Neural crest cell (in vitro differentiated cells): ENCODE measurements at regions not wholly inside any gene's neighbourhood (a gene's known extent, or its start where the extent isn't known, plus 50 kb on each side); places are given as distances from the start of the nearest gene placed in this dataset.
A peak's percentile ranks its signal among the peaks of the same experiment; 100 is the strongest.

Experiments used
- DNase-seq: peaks from one replicate; pipeline ENCODE4 v3.0.0; 2021; ENCODE audit warnings: low read depth, mixed read lengths, low spot score
- H3K27ac Mint-ChIP-seq: one replicate; pipeline ENCODE4 v1.8.0; 2021; ENCODE audit warnings: mild to moderate bottlenecking, mixed read lengths; ENCODE audit not compliant: unreplicated experiment
- H3K27me3 Mint-ChIP-seq: 2 replicates; pipeline ENCODE4 v1.8.0; 2021; ENCODE audit warnings: low read depth, mild to moderate bottlenecking, mixed read lengths
- H3K36me3 Mint-ChIP-seq: 2 replicates; pipeline ENCODE4 v1.8.0; 2021; ENCODE audit warnings: low read depth, mild to moderate bottlenecking, mixed read lengths
- H3K4me1 Mint-ChIP-seq: 2 replicates; pipeline ENCODE4 v1.8.0; 2021; ENCODE audit warnings: mixed read lengths
- H3K4me3 Mint-ChIP-seq: one replicate; pipeline ENCODE4 v1.8.0; 2021; ENCODE audit warnings: mild to moderate bottlenecking, mixed read lengths
- H3K9me3 Mint-ChIP-seq: 2 replicates; pipeline ENCODE4 v1.8.0; 2021; ENCODE audit warnings: mixed read lengths
- TF ChIP-seq, protein P1 (sequence below): fragments of 200-600 bp; sonication (generic); conservative IDR thresholded peaks from 2 replicates; pipeline ENCODE4 v1.5.0; 2021; ENCODE audit warnings: antibody characterized with exemption, mild to moderate bottlenecking

DNA sequence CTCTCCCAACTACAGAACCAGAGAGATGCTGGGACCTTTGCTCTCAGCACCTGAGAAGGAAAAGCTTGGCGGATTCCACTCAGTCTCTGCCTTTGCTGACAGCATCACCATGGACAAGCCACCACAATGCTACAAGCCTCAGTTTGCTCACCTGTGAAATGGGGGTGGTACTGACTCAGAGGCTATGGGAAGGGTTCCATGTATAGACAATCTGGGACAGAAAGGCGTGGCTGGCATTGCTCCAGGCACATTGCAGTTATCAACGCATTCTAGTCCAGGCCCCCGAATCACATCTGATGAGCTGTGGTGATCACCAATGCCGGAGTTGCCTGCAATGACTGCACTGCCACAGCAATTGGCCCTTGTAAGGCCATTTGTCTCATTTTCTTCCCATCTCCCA, 72.6 kb downstream of the ISX start:
- no peak for DNase-seq
- no peaks in the 10 kb centered on the region for H3K36me3 Mint-ChIP-seq
- H3K4me3 Mint-ChIP-seq, result no peak overlapping the region
- peaks cover 5% of the 10 kb centered on the region for H3K4me1 Mint-ChIP-seq
- no peaks in the 10 kb centered on the region for H3K9me3 Mint-ChIP-seq
- TF ChIP-seq, protein P1, sequence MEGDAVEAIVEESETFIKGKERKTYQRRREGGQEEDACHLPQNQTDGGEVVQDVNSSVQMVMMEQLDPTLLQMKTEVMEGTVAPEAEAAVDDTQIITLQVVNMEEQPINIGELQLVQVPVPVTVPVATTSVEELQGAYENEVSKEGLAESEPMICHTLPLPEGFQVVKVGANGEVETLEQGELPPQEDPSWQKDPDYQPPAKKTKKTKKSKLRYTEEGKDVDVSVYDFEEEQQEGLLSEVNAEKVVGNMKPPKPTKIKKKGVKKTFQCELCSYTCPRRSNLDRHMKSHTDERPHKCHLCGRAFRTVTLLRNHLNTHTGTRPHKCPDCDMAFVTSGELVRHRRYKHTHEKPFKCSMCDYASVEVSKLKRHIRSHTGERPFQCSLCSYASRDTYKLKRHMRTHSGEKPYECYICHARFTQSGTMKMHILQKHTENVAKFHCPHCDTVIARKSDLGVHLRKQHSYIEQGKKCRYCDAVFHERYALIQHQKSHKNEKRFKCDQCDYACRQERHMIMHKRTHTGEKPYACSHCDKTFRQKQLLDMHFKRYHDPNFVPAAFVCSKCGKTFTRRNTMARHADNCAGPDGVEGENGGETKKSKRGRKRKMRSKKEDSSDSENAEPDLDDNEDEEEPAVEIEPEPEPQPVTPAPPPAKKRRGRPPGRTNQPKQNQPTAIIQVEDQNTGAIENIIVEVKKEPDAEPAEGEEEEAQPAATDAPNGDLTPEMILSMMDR, result no peak
- H3K27me3 Mint-ChIP-seq, result peaks cover 6% of the 10 kb centered on the region
- H3K27ac Mint-ChIP-seq, result no peak overlapping the region

DNA sequence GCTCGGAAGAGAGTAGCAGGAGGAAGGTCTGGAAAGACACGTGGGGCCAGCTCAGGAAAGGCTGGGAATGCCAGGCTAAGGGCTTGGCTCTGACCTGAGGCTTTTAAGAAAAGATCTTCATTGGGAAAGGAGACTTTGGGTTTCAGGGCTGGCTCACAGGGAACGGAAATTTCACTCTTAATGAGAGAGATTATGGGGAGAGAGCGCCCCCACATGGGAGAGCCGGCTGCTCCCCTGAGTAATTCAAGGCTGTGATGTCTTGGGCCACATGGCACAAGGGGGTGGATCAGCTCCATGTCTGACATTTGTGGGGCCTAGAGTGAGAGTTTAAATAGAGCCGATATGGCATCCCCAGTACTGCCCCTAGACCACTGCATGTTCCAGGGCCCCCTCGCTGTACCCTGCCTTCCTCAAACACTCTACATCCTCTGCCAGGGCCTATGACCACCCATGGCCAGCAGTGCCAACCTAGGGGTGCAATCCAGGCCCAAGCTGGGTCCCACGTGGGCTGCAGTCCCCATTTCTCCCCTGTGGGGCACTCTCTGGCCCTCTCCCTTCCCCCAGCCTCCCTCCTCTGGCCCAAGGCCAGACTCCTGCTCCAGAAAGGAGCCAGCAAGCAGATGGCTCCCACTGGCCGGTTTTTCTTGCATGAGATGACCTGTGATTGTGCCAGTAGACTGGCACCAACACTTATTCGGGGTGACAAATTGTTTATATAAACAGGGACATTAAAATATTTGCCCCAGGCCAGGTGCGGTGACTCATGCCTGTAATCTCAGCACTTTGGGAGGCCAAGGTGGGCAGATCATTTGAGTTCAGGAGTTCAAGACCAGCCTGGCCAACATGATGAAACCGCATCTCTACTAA, 75.2 kb downstream of the ISX start:
- H3K27ac Mint-ChIP-seq, result no peak overlapping the region
- DNase-seq, result no peak
- no peaks in the 10 kb centered on the region for H3K36me3 Mint-ChIP-seq
- no peaks in the 10 kb centered on the region for H3K9me3 Mint-ChIP-seq
- H3K4me3 Mint-ChIP-seq, result no peak overlapping the region
- peaks cover 5% of the 10 kb centered on the region for H3K27me3 Mint-ChIP-seq
- TF ChIP-seq, protein P1, result no peak
- no peaks in the 10 kb centered on the region for H3K4me1 Mint-ChIP-seq

DNA sequence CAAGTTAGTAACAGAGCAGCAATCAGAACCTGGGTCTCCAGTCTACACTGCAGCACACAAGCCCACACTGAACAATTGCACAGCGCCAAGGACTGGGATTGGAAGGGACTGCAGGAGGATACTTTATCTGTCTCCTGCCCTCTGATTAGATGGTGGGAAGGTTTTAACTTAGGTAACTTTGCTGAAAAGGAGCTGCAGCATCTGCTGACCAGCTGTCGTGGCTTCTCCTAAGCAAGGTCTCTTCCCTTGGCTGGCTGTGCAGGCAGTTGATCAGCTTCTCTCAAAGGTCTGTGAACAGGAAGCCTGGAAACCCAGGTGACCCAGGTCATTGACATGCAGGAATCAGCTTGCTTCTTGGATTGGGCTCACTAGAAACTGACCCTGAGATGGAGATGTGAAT, 82.4 kb downstream of the ISX start:
- Mint-ChIP-seq H3K27ac (no peak overlapping the region), H3K4me3 (no peak overlapping the region), H3K4me1 (no peaks in the 10 kb centered on the region), H3K36me3 (no peaks in the 10 kb centered on the region), H3K9me3 (no peaks in the 10 kb centered on the region), H3K27me3 (peaks cover 28% of the 10 kb centered on the region)
- TF ChIP-seq, protein P1, result no peak
- no peak for DNase-seq

GRCh38 chr22:35148866-35149548, 83.0 kb downstream of the ISX start:
- Mint-ChIP-seq H3K27ac (no peak overlapping the region), H3K27me3 (peaks cover 29% of the 10 kb centered on the region), H3K9me3 (no peaks in the 10 kb centered on the region), H3K4me1 (no peaks in the 10 kb centered on the region), H3K36me3 (no peaks in the 10 kb centered on the region), H3K4me3 (no peak overlapping the region)
- TF ChIP-seq, protein P1, result no peak
- DNase-seq, result no peak

GRCh38 chr22:35150183-35151107, 84.5 kb downstream of the ISX start:
- Mint-ChIP-seq H3K27ac (no peak overlapping the region), H3K9me3 (no peaks in the 10 kb centered on the region), H3K4me1 (no peaks in the 10 kb centered on the region), H3K4me3 (no peak overlapping the region), H3K36me3 (no peaks in the 10 kb centered on the region), H3K27me3 (peaks cover 41% of the 10 kb centered on the region)
- peak; percentile 87 for DNase-seq
- TF ChIP-seq, protein P1, result peak; percentile 86
